Erythroblast (primary cell): ENCODE measurements at regions not wholly inside any gene's neighbourhood (a gene's known extent, or its start where the extent isn't known, plus 50 kb on each side); places are given as distances from the start of the nearest gene placed in this dataset.

Experiments used
- GATA1 ChIP-seq: IDR thresholded peaks from 2 replicates; pipeline ENCODE4 v1.6.1; 2011; ENCODE audit warnings: low read depth, mild to moderate bottlenecking, control low read depth, low read length, moderate library complexity
- POLR2A ChIP-seq: IDR thresholded peaks from 2 replicates; pipeline ENCODE4 v1.6.1; 2011; ENCODE audit warnings: mild to moderate bottlenecking, low read length

- TF ChIP-seq POLR2A (no peak), GATA1 (no peak)
Observed at GRCh38 chr18:45284174-45284573, 331.1 kb upstream of the SLC14A2 start.
